Psoas muscle (tissue), 7 donors: ENCODE measurements at regions not wholly inside any gene's neighbourhood (a gene's known extent, or its start where the extent isn't known, plus 50 kb on each side); places are given as distances from the start of the nearest gene placed in this dataset.

Source experiments
- ATAC-seq, 4 donors: fragments of 200-7000 bp; cut with Tn5 transposase; one replicate each; pipeline ENCODE4 v1.9.1; 2020; ENCODE audit warnings: moderate library complexity in 3 of 4, mild to moderate bottlenecking in 2 of 4
- DNase-seq, 2 donors: peaks; one replicate each; pipeline ENCODE4 v3.0.0-alpha.2; 2020
- H3K27ac ChIP-seq: fragments of 200-600 bp; one replicate; pipeline ENCODE4 v1.8.0; 2022
- H3K27me3 ChIP-seq, 3 donors: fragments of 200-600 bp in 1 of 3; one replicate each; pipeline versions ENCODE4 v1.6.1 to v1.8.0; 2013 to 2022; ENCODE audit warnings: low read length in 2 of 3, mild to moderate bottlenecking in 2 of 3, moderate library complexity in 1 of 3; ENCODE audit not compliant: insufficient read depth in 3 of 3
- H3K36me3 ChIP-seq, 2 donors: fragments of 200-600 bp in 1 of 2; one replicate each; pipeline versions ENCODE4 v1.6.1 to v1.8.0; 2013 to 2022; ENCODE audit warnings: low read depth in 1 of 2, mild to moderate bottlenecking in 1 of 2, moderate library complexity in 1 of 2; ENCODE audit not compliant: insufficient read depth in 1 of 2
- H3K4me1 ChIP-seq: fragments of 200-600 bp; one replicate; pipeline ENCODE4 v1.8.0; 2022
- H3K4me3 ChIP-seq: fragments of 200-600 bp; one replicate; pipeline ENCODE4 v1.8.0; 2022; ENCODE audit warnings: mild to moderate bottlenecking
- H3K9me3 ChIP-seq: fragments of 200-600 bp; one replicate; pipeline ENCODE4 v1.8.0; 2022
- WGBS, 3 donors: extraction: QIAGEN DNeasy Blood & Tissue Kit; methylation state at CpG; one replicate each; pipeline versions ENCODE4 v1.1.6 to v1.1.7; 2013; 5-methylcytosine and 5-hydroxymethylcytosine counted together
- intact Hi-C, 2 donors: fragments of 100-400 bp; cut with DNase I; formaldehyde crosslinking; loops; one replicate each; pipeline versions ENCODE4 v1.11.0 to v1.14.2; 2022
- TF ChIP-seq, protein P1 (sequence below): fragments of 200-600 bp; IDR thresholded peaks from one replicate; pipeline ENCODE4 v1.8.0; 2022; ENCODE audit warnings: antibody characterized with exemption
- donor health status: healthy with polysubstance abuse.
- donor health status: DM: no; HTN: no; CAD: no; lungs with moderate emphysema.
- donor health status: Bipolar disorder and iron deficiency.
- donor health status: healthy.
- donor health status: DM: yes; HTN: yes; CAD: no.
- donor health status: DM: no; HTN: no; CAD: no.
- donor health status: DM: yes; HTN: yes; CAD: no.

DNA sequence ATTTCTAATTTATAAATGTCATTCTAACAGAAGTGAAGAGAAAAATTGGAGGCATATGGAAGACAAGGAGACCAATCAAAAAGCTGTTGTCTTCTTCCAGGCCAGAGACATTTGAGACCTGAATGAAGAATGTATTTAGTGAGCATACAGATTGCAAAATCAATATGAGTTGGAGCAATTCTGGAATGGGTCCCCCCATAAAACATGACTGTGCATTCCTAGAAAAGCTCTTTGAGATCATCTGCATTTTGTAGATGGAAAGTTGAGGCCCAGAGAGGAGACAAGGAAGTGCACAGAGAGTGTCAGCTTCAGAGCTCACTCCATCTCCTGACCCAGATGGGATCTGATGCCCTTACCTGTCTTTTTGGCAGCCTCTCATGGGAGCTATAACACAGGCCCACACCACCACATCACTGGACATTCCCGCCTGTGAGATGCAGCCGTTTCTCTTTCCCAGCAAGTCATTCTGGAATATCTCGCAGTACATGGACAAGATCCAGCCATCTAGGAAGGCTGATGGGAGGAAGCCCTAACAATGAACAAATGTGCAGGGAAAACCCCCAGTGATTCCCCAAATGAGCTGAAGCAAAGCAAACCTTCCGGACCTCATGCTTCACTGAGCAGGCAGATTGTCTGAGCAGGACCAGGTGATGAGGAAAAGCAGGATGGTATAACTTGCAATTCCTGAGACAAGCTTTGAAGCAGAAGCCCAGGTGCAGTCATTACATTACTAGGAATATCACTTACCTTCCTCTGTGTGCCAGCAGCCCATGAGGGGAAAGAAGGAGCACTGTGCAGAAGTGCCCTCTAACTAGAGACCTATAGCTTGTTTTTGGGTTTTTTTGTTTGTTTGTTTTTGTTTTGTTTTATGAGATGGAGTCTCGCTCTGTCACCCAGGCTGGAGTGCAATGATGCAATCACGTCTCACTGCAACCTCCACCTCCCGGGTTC is 445.6 kb downstream of the PLPP3 start:
- DNase-seq (no peak), ATAC-seq (no peak)
- H3K4me3 ChIP-seq = no peak overlapping the region
- H3K4me1 ChIP-seq = no peaks in the 10 kb centered on the region
- TF ChIP-seq, protein P1, sequence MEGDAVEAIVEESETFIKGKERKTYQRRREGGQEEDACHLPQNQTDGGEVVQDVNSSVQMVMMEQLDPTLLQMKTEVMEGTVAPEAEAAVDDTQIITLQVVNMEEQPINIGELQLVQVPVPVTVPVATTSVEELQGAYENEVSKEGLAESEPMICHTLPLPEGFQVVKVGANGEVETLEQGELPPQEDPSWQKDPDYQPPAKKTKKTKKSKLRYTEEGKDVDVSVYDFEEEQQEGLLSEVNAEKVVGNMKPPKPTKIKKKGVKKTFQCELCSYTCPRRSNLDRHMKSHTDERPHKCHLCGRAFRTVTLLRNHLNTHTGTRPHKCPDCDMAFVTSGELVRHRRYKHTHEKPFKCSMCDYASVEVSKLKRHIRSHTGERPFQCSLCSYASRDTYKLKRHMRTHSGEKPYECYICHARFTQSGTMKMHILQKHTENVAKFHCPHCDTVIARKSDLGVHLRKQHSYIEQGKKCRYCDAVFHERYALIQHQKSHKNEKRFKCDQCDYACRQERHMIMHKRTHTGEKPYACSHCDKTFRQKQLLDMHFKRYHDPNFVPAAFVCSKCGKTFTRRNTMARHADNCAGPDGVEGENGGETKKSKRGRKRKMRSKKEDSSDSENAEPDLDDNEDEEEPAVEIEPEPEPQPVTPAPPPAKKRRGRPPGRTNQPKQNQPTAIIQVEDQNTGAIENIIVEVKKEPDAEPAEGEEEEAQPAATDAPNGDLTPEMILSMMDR = no peak
- intact Hi-C loops = no loop called here
- no peaks in the 10 kb centered on the region for H3K27me3 ChIP-seq
- no peak overlapping the region for H3K27ac ChIP-seq
- no peaks in the 10 kb centered on the region for H3K36me3 ChIP-seq
- WGBS, 3 donors = 74 to 85% (median 77%) methylated on average over 7 of the region's 7 CpGs
- H3K9me3 ChIP-seq = no peaks in the 10 kb centered on the region

DNA sequence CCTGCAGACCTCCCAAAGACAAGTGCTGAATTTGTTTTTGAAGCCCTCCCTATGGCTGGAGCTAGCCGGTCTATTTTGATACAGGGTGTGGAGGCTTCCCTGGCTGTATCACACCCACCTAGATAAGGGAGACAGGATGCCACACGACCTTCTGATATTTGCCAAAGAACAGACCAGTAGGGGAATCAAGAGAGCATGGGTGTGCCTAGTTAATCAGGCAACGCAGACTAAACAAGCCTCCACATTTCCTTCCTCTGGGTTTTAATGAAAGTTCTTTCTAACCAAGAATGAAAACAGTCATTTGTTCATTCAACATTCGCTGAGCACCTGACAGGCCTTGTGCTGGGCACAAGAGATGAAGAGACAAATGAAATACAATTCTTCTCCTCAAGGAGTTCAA is 446.8 kb downstream of the PLPP3 start:
- intact Hi-C loops = no loop called here
- H3K27me3 ChIP-seq = no peaks in the 10 kb centered on the region
- no peaks in the 10 kb centered on the region for H3K36me3 ChIP-seq
- no peaks in the 10 kb centered on the region for H3K9me3 ChIP-seq
- WGBS, 3 donors = 64 to 70% (median 67%) methylated on average over 4 of the region's 4 CpGs
- H3K4me3 ChIP-seq = no peak overlapping the region
- TF ChIP-seq, protein P1 = no peak
- no peak for ATAC-seq
- H3K4me1 ChIP-seq = no peaks in the 10 kb centered on the region
- H3K27ac ChIP-seq = no peak overlapping the region
- no peak for DNase-seq

GRCh38 chr1:56129837-56130236 is 449.5 kb downstream of the PLPP3 start:
- no peak for DNase-seq
- Histone ChIP-seq H3K4me1 (no peaks in the 10 kb centered on the region), H3K27ac (no peak overlapping the region), H3K36me3 (no peaks in the 10 kb centered on the region), H3K4me3 (no peak overlapping the region), H3K9me3 (no peaks in the 10 kb centered on the region), H3K27me3 (no peaks in the 10 kb centered on the region)
- no peak for ATAC-seq
- 63 to 79% (median 73%) methylated on average over 3 of the region's 3 CpGs for WGBS, 3 donors
- intact Hi-C loops = no loop called here
- TF ChIP-seq, protein P1 = no peak

- TF ChIP-seq, protein P1 = no peak
- Histone ChIP-seq H3K36me3 (no peaks in the 10 kb centered on the region), H3K4me1 (no peaks in the 10 kb centered on the region), H3K27me3 (no peaks in the 10 kb centered on the region), H3K27ac (no peak overlapping the region), H3K4me3 (no peak overlapping the region), H3K9me3 (peaks cover 11% of the 10 kb centered on the region)
- DNase-seq (no peak), ATAC-seq (no peak)
- intact Hi-C loops = no loop called here
- WGBS, 3 donors = 84 to 96% (median 88%) methylated on average over 3 of the region's 3 CpGs
These were observed 454.0 kb downstream of the PLPP3 start for GRCh38 chr1:56125316-56125715.
